DMS53 (cell line): ENCODE measurements at regions not wholly inside any gene's neighbourhood (a gene's known extent, or its start where the extent isn't known, plus 50 kb on each side); places are given as distances from the start of the nearest gene placed in this dataset.
A peak's percentile ranks its signal among the peaks of the same experiment; 100 is the strongest.

Experiments
- DNase-seq: peaks from one replicate; lab custom pipeline; 2025; lab: John Stamatoyannopoulos, UW

- no peak for DNase-seq
Observed at GRCh38 chr2:128726236-128726635, 407.6 kb upstream of the HS6ST1 start.

GRCh38 chr2:128726911-128727310 is 408.2 kb upstream of the HS6ST1 start:
- no peak for DNase-seq

GRCh38 chr2:128727404-128727803 is 408.7 kb upstream of the HS6ST1 start:
- DNase-seq = no peak

GRCh38 chr2:128727914-128728313 is 409.2 kb upstream of the HS6ST1 start:
- DNase-seq = no peak

DNA sequence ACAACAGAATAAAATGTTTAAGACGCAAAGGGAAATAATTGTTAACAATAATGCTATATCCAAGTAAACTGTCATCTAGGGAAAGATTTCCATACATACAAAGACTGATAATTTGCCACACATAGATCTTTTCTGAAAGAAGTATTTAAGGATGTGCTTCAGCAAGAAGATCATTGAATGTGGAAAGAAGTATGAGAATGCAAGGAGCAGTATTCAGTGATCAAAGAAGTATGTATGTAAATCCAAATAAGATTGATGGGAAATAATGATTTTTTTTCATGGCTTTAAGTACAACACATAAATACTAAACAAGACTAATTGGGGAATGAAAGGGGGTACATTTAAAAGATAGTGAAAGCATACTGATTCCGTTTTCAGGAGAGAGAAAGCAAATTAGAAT is 410.4 kb upstream of the HS6ST1 start:
- DNase-seq = no peak

GRCh38 chr2:128731994-128732650 is 413.5 kb upstream of the HS6ST1 start:
- DNase-seq = no peak

DNA sequence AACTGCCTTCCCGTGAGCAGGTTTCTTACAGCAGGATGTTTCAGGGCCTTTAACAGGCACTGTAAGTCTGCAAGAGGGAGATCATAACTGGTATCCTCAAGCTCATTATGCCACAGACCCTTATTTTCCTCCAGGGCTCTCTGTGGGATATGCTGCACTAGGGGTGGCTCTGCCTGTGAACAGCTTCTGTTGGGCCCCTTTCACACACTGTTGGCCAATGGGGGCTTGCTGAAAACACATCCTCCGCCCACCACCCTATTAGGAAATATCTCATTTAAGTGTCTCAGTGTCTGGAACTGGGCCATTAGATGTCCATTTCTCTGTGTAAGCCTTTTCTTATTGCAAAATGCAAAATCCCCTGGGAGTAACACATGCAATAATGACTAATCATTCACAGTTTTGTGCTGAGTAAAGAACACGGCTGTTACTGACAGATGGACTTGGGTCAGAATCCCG is 414.3 kb upstream of the HS6ST1 start:
- DNase-seq = no peak

DNA sequence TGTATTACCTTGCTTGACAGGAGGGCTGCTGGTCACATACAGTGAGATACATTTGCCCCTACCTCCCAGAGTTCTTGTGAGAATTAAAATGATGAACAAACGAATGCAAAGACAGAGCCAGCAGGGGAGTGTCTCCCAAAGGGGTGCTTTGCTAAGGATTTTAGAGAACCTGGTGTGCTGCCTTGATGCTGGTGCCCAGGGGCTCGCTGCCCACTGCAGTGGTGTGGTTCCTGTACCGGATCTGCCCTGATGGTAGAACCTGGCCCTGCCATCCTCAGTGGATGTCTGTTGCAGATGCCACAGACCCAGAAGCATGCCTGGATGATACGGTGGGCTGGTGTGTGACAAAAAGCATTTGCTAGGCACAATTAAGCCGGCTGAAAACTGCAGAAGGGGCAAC is 414.8 kb upstream of the HS6ST1 start:
- no peak for DNase-seq

GRCh38 chr2:128734521-128735295 is 416.0 kb upstream of the HS6ST1 start:
- DNase-seq = peak; percentile 6

GRCh38 chr2:128735296-128735960 is 416.8 kb upstream of the HS6ST1 start:
- no peak for DNase-seq

DNA sequence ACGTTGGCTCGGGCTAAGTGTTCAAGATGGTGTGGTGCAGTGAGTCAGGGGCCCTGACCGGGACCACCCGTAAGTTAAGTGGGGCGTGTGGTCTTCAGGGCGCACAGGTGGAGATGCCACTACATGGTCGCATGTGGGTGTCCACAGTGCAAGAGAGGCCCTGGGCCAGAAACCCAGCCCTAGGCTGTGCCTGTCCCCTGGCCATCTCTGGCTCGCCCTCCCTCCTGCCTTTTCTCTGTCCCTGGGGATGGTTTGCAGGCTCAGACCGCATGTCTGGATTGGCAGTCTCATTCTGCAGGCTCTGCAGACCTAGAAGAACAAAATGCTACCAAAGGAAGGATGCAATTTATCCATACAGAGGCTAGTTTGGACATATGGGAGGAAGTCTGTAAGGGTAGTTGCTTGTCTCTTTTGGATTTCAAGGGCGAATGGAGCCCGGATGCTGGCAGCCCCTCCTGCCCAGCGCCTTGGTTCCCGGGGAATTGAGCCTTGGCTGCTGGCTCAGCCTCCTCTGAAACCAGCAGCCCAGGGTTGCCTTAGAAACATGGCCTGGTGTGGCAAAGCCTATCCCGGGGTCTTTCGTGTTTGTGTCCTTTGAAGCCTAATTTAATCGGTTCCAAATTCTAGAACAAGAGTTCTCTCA is 417.5 kb upstream of the HS6ST1 start:
- peak; percentile 14 for DNase-seq

GRCh38 chr2:128736689-128737545 is 418.2 kb upstream of the HS6ST1 start:
- DNase-seq = peak; percentile 68

GRCh38 chr2:128737546-128737826 is 418.8 kb upstream of the HS6ST1 start:
- no peak for DNase-seq

- DNase-seq = no peak
Observed at GRCh38 chr2:128738446-128739110, 419.9 kb upstream of the HS6ST1 start.

GRCh38 chr2:128742467-128742866 is 423.8 kb upstream of the HS6ST1 start:
- no peak for DNase-seq

DNA sequence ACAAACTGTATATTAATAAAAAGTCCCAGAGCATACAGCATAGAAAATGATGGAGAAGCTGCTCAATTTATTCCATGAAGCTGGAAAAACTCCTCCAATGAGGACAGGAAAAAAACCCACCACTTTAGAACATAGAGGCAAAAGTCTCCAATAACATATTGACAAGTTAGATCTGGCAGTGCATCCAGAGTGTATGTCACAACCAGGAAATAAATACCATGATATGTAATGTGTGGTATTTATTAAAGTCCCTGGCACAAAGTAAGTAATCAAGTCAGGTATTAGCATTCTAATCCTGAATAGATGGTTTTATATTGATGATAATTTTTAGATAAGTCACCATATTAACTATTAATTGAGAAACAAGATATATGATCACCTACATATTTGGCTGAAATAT is 427.3 kb upstream of the HS6ST1 start:
- DNase-seq = no peak

DNA sequence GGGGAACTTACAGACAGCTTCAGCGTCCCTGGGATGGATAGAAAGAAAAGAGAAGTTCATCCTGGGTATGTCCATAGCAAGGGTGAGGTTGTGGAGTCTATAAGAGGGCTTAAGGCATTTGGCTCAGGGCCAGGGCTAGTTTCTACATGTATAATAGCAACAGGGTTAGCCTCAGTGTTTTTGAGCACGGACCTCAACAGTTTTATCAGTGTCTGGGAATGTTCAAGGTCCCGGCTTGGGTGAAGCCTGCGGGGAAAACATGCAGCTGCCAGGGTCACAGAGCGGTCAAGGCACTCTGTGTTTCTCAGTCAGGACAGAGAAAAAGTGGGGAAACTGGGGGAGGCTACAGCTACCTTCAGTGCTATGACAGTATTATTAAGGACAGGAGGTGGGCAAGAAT is 427.7 kb upstream of the HS6ST1 start:
- DNase-seq = no peak

DNA sequence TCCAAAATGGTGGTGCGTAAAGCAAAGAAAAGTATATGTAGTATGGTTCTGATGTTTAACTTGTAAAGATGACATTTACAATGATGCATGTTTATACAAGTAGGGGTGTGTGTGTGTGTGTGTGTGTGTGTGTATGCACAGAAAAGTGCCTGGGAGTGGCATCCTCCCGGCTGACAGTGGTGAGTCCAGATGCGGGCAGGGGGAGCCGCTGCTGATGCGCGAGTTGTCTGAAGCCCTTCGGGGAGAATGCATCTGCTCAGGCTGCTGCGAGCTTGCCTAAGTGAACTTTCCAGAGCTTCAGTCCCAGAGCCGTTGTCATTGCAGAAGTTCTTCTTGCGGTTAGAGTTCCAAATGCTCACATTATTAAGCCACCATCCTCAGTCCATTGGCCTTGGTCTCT is 429.7 kb upstream of the HS6ST1 start:
- no peak for DNase-seq

GRCh38 chr2:128748835-128749605 is 430.4 kb upstream of the HS6ST1 start:
- no peak for DNase-seq

- DNase-seq = no peak
Observed at GRCh38 chr2:128750328-128751165, 431.9 kb upstream of the HS6ST1 start.
